Right renal cortex interstitium (tissue), 3 donors: ENCODE measurements at regions not wholly inside any gene's neighbourhood (a gene's known extent, or its start where the extent isn't known, plus 50 kb on each side); places are given as distances from the start of the nearest gene placed in this dataset.

Experiments
- DNase-seq, 3 donors: peaks; one replicate each; pipeline ENCODE4 v3.0.0-alpha.2; 2013; ENCODE audit warnings: low read depth in 3 of 3, low spot score in 2 of 3

DNA sequence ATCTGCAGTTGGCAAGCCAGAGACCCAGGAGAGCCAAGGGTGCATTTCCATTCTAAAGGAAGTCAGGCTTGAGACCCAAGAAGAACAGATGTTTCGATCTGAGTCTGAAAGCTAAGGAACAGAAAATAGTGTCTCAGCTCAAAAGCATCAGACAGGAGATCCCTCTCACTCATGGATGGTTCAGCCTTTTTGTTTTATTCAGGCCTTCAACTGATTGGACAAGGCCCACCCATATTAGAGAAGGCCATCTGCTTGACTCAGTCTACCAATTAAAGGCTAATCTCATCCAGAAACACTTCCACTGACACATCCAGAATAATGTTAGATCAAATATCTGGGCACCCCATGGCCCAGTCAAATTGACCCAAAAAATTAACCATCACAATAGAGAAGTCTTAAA lies 255.0 kb downstream of the TXNL1 start:
- DNase-seq, result no peak

GRCh38 chr18:56382541-56382940 lies 255.9 kb downstream of the TXNL1 start:
- DNase-seq, result no peak

GRCh38 chr18:56381196-56381595 lies 257.2 kb downstream of the TXNL1 start:
- DNase-seq, result no peak

DNA sequence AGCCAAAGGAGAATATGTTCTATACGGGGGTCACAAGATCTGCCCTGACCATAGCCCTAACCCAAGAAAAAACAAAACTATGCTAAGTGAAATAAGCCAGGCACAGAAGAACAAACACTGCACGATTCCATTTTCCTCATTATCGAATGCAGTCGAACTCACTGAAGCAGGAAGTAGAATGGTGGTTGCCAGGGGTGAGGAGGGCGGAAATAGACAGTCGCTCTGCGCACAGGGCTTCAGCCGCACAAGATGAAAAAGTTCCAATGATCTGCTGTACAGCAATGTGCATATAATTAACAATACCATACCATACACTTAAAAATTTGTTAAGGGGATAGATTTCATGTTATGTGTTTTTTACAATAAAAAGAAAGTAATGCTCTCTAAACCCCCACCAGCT lies 257.7 kb downstream of the TXNL1 start:
- no peak for DNase-seq

DNA sequence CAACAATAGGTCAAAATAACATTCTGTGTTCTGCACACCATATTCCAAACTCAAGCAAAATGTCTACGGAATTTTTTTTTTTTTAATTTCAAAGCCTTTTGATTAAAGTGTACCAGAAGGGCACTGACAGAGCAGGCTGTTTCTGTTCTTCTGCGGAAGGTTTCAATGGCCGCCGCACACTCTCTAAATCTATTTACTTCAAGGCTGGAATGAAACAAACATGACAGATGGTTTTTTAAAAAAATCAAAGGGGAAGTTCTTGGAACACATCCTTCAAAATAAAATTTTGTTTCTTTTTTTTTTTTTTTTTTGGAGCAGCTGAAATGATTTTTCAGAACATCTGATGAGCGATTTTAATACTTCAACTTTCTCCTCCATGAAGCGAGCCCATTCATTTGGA lies 259.1 kb downstream of the TXNL1 start:
- no peak for DNase-seq

- DNase-seq, result no peak
These were observed 261.2 kb downstream of the TXNL1 start for GRCh38 chr18:56377231-56377630.

GRCh38 chr18:56374007-56374655 lies 264.3 kb downstream of the TXNL1 start:
- DNase-seq, result no peak

GRCh38 chr18:56373601-56374000 lies 264.8 kb downstream of the TXNL1 start:
- no peak for DNase-seq

- DNase-seq, result no peak
These were observed 270.3 kb downstream of the TXNL1 start for GRCh38 chr18:56368066-56368465.

GRCh38 chr18:56358608-56359280 lies 279.6 kb downstream of the TXNL1 start:
- no peak for DNase-seq

GRCh38 chr18:56353663-56354260 lies 284.6 kb downstream of the TXNL1 start:
- no peak for DNase-seq

- no peak for DNase-seq
These were observed 286.4 kb downstream of the TXNL1 start for GRCh38 chr18:56351911-56352500.

DNA sequence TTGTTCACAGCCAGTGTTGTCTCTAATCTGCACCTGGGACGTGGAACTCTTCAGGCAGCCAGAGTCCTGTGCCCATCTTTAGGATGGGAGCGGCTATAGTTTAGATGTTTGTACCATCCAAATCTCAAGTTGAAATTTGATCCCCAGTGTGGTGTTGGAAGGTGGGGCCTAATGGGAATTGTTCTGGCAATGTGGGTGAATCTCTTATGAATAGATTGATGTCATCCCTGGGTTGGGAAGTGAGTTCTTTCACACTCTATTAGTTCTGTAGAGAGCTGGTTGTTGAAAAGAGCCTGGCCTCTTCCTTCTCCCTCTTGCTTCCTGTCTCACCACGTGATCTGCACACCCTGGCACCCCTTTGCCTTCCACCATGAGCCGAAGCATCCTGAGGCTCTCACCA lies 300.9 kb downstream of the TXNL1 start:
- DNase-seq, result no peak

GRCh38 chr18:56333839-56334238 lies 304.6 kb downstream of the TXNL1 start:
- no peak for DNase-seq

GRCh38 chr18:56333146-56333545 lies 305.2 kb downstream of the TXNL1 start:
- no peak for DNase-seq

- no peak for DNase-seq
These were observed 306.0 kb downstream of the TXNL1 start for GRCh38 chr18:56332371-56332770.

DNA sequence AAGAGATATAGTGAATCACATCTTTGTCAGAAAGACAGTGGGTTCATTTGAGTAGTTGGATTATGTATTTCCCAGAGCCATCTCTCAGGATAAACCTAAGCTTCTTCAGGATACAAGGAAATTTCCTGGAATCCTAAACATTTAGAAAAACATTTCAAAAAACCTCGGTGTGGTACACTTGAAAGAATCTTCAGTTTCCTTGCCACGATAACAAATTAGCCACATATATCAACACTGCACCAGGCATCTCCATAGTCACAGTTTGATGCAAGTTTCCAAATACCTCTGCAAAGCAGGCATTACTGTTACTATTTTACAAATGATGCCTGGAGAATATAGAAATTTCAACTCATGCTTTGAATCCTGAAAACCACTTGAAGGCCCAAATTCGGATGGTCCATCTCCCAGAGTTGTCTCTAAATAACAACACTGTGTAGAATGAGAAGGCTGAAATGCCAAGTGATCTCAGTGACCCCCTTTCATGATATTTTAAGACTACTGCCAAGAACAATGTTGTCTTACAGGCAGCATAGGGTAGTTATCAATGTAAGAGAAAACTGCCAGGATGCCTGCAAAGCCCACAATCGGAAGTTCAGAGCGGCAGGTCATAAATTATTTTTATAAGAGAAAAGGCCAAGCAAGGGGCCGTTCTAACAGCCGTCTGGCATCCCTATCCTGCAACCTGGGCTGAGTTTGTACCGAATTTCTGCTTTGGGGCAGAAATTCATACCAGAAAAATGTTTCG lies 307.9 kb downstream of the TXNL1 start:
- DNase-seq, result no peak

DNA sequence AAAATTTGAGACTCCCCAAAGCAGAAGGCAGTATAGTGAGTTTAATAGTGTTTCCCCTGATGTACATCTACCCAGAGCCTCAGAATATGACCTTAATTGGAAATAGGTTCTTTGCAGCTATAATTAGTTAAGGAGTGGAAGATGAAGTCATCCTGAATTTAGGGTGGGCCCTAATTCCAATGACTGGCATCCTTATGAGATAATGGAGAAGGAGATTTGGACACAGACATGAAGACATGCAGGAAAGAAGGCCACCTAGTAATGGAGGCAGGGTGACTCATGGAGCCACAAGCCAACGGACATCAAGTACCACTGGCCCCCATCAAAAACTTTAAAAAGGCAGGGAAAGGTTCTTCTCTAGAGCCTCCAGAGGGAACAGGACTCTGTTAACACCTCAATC lies 308.9 kb downstream of the TXNL1 start:
- no peak for DNase-seq

GRCh38 chr18:56327191-56327885 lies 311.1 kb downstream of the TXNL1 start:
- no peak for DNase-seq

DNA sequence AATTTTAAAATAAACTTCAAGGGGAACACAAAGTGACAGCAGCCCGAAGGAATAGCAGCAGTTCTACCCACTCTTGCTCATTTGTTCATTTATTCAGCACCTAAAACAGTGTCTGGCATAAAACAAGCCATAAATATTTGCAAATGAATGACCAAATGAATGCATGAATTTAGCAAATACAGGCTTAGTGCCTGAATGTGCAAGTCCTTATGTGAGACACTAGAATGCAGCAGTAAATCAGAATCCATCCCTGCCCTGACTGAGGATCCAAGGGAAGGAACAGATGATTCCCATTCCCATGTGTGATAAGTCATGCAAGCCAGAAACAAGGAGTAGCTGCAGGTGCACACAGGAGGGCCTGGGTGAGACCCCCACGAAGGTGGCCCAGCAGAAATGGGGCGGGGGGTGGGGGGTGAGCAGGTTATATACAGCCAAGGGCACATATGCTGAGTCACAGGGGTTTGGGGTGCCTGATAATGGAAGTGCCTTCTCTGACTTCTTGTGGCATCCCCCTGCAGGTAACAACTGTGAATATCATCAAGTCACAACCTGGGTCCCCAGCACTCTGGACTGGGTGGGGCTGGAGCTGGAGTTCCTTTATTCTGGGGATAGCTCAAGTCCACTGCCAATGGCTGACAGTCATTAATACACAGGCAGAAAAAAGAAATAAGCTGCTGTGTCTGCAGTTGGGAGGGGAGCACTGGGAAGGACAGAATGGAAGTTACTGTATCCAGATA lies 311.9 kb downstream of the TXNL1 start:
- DNase-seq, result no peak
